Progenitor cell of endocrine pancreas (in vitro differentiated cells): ENCODE measurements at regions not wholly inside any gene's neighbourhood (a gene's known extent, or its start where the extent isn't known, plus 50 kb on each side); places are given as distances from the start of the nearest gene placed in this dataset.

ENCODE experiments used
- DNase-seq: peaks from one replicate; pipeline ENCODE4 v3.0.0; 2021; ENCODE audit warnings: low spot score; ENCODE audit not compliant: unreplicated experiment
- H3K27ac Mint-ChIP-seq: 2 replicates; pipeline ENCODE4 v1.8.0; 2021; ENCODE audit warnings: mild to moderate bottlenecking, moderate library complexity, mixed read lengths
- H3K27me3 Mint-ChIP-seq: 2 replicates; pipeline ENCODE4 v1.8.0; 2021; ENCODE audit warnings: mixed read lengths
- H3K36me3 Mint-ChIP-seq: 2 replicates; pipeline ENCODE4 v1.8.0; 2022; ENCODE audit warnings: mixed read lengths; ENCODE audit not compliant: insufficient read depth
- H3K4me1 Mint-ChIP-seq: 2 replicates; pipeline ENCODE4 v1.8.0; 2021; ENCODE audit warnings: low read depth, mixed read lengths
- H3K4me3 Mint-ChIP-seq: 2 replicates; pipeline ENCODE4 v1.8.0; 2021; ENCODE audit warnings: low read depth, mild to moderate bottlenecking, moderate library complexity, mixed read lengths
- H3K9me3 Mint-ChIP-seq: 2 replicates; pipeline ENCODE4 v1.8.0; 2021; ENCODE audit warnings: low read depth, mixed read lengths
- CTCF ChIP-seq: fragments of 200-600 bp; sonication (generic); IDR thresholded peaks from one replicate; pipeline ENCODE4 v1.5.0; 2021; ENCODE audit warnings: antibody characterized with exemption, mild to moderate bottlenecking; ENCODE audit not compliant: unreplicated experiment

- no peak overlapping the region for H3K27ac Mint-ChIP-seq
- no peaks in the 10 kb centered on the region for H3K4me1 Mint-ChIP-seq
- H3K9me3 Mint-ChIP-seq = peaks cover 6% of the 10 kb centered on the region
- no peak overlapping the region for H3K4me3 Mint-ChIP-seq
- H3K36me3 Mint-ChIP-seq = no peaks in the 10 kb centered on the region
- DNase-seq = no peak
- TF ChIP-seq CTCF = no peak
- peaks cover 39% of the 10 kb centered on the region for H3K27me3 Mint-ChIP-seq
Measured at GRCh38 chr1:181192316-181192715, 103.8 kb downstream of the IER5 start.

GRCh38 chr1:181202986-181203555, 114.6 kb downstream of the IER5 start:
- TF ChIP-seq CTCF = no peak
- no peak for DNase-seq
- Mint-ChIP-seq H3K27ac (no peak overlapping the region), H3K9me3 (peaks cover 14% of the 10 kb centered on the region), H3K27me3 (peaks cover 35% of the 10 kb centered on the region), H3K4me1 (peaks cover 6% of the 10 kb centered on the region), H3K4me3 (no peak overlapping the region), H3K36me3 (no peaks in the 10 kb centered on the region)

- Mint-ChIP-seq H3K27ac (no peak overlapping the region), H3K4me1 (peaks cover 6% of the 10 kb centered on the region), H3K9me3 (peaks cover 10% of the 10 kb centered on the region), H3K36me3 (no peaks in the 10 kb centered on the region), H3K27me3 (peaks cover 34% of the 10 kb centered on the region), H3K4me3 (no peak overlapping the region)
- no peak for TF ChIP-seq CTCF
- no peak for DNase-seq
Measured at GRCh38 chr1:181204530-181204929, 116.0 kb downstream of the IER5 start.

- Mint-ChIP-seq H3K4me3 (no peak overlapping the region), H3K36me3 (no peaks in the 10 kb centered on the region), H3K27ac (no peak overlapping the region), H3K27me3 (peaks cover 36% of the 10 kb centered on the region), H3K9me3 (no peaks in the 10 kb centered on the region), H3K4me1 (peaks cover 6% of the 10 kb centered on the region)
- TF ChIP-seq CTCF = no peak
- DNase-seq = no peak
Measured at GRCh38 chr1:181205901-181206300, 117.4 kb downstream of the IER5 start.

GRCh38 chr1:181206513-181206912, 118.0 kb downstream of the IER5 start:
- DNase-seq = no peak
- H3K27ac Mint-ChIP-seq = no peak overlapping the region
- H3K4me3 Mint-ChIP-seq = no peak overlapping the region
- no peaks in the 10 kb centered on the region for H3K36me3 Mint-ChIP-seq
- H3K9me3 Mint-ChIP-seq = no peaks in the 10 kb centered on the region
- peaks cover 41% of the 10 kb centered on the region for H3K27me3 Mint-ChIP-seq
- H3K4me1 Mint-ChIP-seq = peaks cover 6% of the 10 kb centered on the region
- TF ChIP-seq CTCF = no peak
